SK-N-SH (cell line): ENCODE measurements at regions not wholly inside any gene's neighbourhood (a gene's known extent, or its start where the extent isn't known, plus 50 kb on each side); places are given as distances from the start of the nearest gene placed in this dataset.

Experiments
- CTCF ChIA-PET: fragments of 300-600, 350-600 bp; formaldehyde crosslinking; extraction: SDS; loops from one replicate; lab custom pipeline; 2021; lab: Yijun Ruan, JAX
- POLR2A ChIA-PET: fragments of 350-600 bp; sonication (Branson Sonifier 250); formaldehyde crosslinking; extraction: SDS; loops from one replicate; lab custom pipeline; 2020; ENCODE audit warnings: antibody characterized with exemption, inconsistent platforms; lab: Yijun Ruan, JAX
- DNase-seq: peaks from one replicate; pipeline ENCODE4 v3.0.0; 2012
- H2AFZ ChIP-seq: fragments of 200-600 bp; sonication (generic); 2 replicates; pipeline ENCODE4 v1.8.1; 2016; ENCODE audit warnings: antibody characterized with exemption, mild to moderate bottlenecking, low read depth
- H3F3A ChIP-seq: fragments of 200-600 bp; sonication (generic); replicated peaks from 2 replicates; pipeline ENCODE3; 2016; ENCODE audit warnings: antibody characterized with exemption, mild to moderate bottlenecking; ENCODE audit not compliant: insufficient read depth
- H3K27ac ChIP-seq, 2 experiments: fragments of 200-500 bp in 1 of 2; fragments of 200-600 bp in 1 of 2; sonication (Bioruptor generic) in 1 of 2; sonication (generic), shearing (Covaris generic) in 1 of 2; 2 replicates each; pipeline versions ENCODE4 v1.5.1 to v1.6.1; 2014 to 2016; ENCODE audit warnings: low read depth in 2 of 2, inconsistent platforms in 1 of 2, low read length in 1 of 2, mild to moderate bottlenecking in 1 of 2, mixed read lengths in 1 of 2
- H3K27me3 ChIP-seq: fragments of 200-600 bp; sonication (generic), shearing (Covaris generic); 2 replicates; pipeline ENCODE4 v1.6.1; 2016; ENCODE audit warnings: mixed run types; ENCODE audit not compliant: insufficient read depth
- H3K36me3 ChIP-seq, 2 experiments: fragments of 200-500 bp in 1 of 2; fragments of 200-600 bp in 1 of 2; sonication (Bioruptor generic) in 1 of 2; sonication (generic) in 1 of 2; replicated peaks in 1 of 2; 2 replicates each; pipeline versions ENCODE3 to v1.5.1; 2014 to 2016; ENCODE audit warnings: low read length in 1 of 2, mild to moderate bottlenecking in 1 of 2; ENCODE audit not compliant: insufficient read depth in 2 of 2, control insufficient read depth in 1 of 2
- H3K4me1 ChIP-seq, 2 experiments: fragments of 200-500 bp in 1 of 2; fragments of 200-600 bp in 1 of 2; sonication (Bioruptor generic) in 1 of 2; sonication (generic), shearing (Covaris generic) in 1 of 2; 2 replicates each; pipeline versions ENCODE4 v1.5.1 to v1.6.1; 2014 to 2016; ENCODE audit warnings: low read depth in 1 of 2, low read length in 1 of 2, mixed run types in 1 of 2; ENCODE audit not compliant: insufficient read depth in 2 of 2, control insufficient read depth in 1 of 2
- H3K4me2 ChIP-seq: fragments of 200-600 bp; sonication (generic), shearing (Covaris generic); 2 replicates; pipeline ENCODE4 v1.6.1; 2017; ENCODE audit warnings: mixed run types
- H3K4me3 ChIP-seq, 2 experiments: fragments of 200-500 bp in 1 of 2; fragments of 200-600 bp in 1 of 2; sonication (Bioruptor generic) in 1 of 2; sonication (generic), shearing (Covaris generic) in 1 of 2; 2 replicates each; pipeline versions ENCODE4 v1.5.1 to v1.8.1; 2014 to 2016; ENCODE audit warnings: low read depth in 2 of 2, inconsistent platforms in 1 of 2, low read length in 1 of 2, mild to moderate bottlenecking in 1 of 2, mixed read lengths in 1 of 2, moderate library complexity in 1 of 2
- H3K79me2 ChIP-seq: fragments of 200-600 bp; sonication (generic); 2 replicates; pipeline ENCODE4 v1.8.1; 2017; ENCODE audit warnings: mild to moderate bottlenecking; ENCODE audit not compliant: insufficient read depth
- H3K9ac ChIP-seq: fragments of 200-600 bp; sonication (generic); 2 replicates; pipeline ENCODE4 v1.6.1; 2017; ENCODE audit warnings: mixed run types
- H3K9me2 ChIP-seq: fragments of 200-600 bp; sonication (generic); 2 replicates; pipeline ENCODE4 v1.6.1; 2017; ENCODE audit warnings: mixed run types
- H3K9me3 ChIP-seq: fragments of 200-600 bp; sonication (generic); 2 replicates; pipeline ENCODE4 v1.6.1; 2017; ENCODE audit warnings: mixed run types, mild to moderate bottlenecking, moderate library complexity
- H4K20me1 ChIP-seq: fragments of 200-600 bp; sonication (generic); 2 replicates; pipeline ENCODE4 v1.6.1; 2017; ENCODE audit warnings: mild to moderate bottlenecking, mixed run types; ENCODE audit not compliant: insufficient read depth
- CHD2 ChIP-seq: fragments of 150-350 bp; IDR thresholded peaks from 2 replicates; pipeline ENCODE4 v1.6.1; 2018; ENCODE audit warnings: low read length; ENCODE audit not compliant: partially characterized antibody
- EZH2phosphoT487 ChIP-seq: fragments of 200-600 bp; sonication (generic); IDR thresholded peaks from 2 replicates; pipeline ENCODE4 v1.6.1; 2017; ENCODE audit warnings: low read depth, mixed run types, mild to moderate bottlenecking, antibody characterized with exemption, moderate library complexity, borderline replicate concordance
- FOSL2 ChIP-seq: IDR thresholded peaks from 2 replicates; pipeline ENCODE4 v1.4.0; 2012; ENCODE audit warnings: low read depth, mild to moderate bottlenecking, moderate library complexity, borderline replicate concordance
- FOXJ3 ChIP-seq: sonication (generic); formaldehyde crosslinking; IDR thresholded peaks from 2 replicates; pipeline ENCODE4 v1.5.1; 2020; ENCODE audit warnings: mild to moderate bottlenecking, missing genetic modification reagents
- FOXM1 ChIP-seq: IDR thresholded peaks from 2 replicates; pipeline ENCODE4 v1.4.0; 2012; ENCODE audit warnings: low read depth, mild to moderate bottlenecking
- IRF3 ChIP-seq: fragments of 150-350 bp; IDR thresholded peaks from 2 replicates; pipeline ENCODE4 v1.6.1; 2016; ENCODE audit warnings: mild to moderate bottlenecking, low read depth, low read length
- JUND ChIP-seq: IDR thresholded peaks from 2 replicates; pipeline ENCODE4 v1.4.0; 2012
- NRF1 ChIP-seq: IDR thresholded peaks from 2 replicates; pipeline ENCODE4 v1.6.1; 2012; ENCODE audit warnings: low read depth, mild to moderate bottlenecking, low read length
- PBX3 ChIP-seq: IDR thresholded peaks from 2 replicates; pipeline ENCODE4; 2012
- RAD21 ChIP-seq: IDR thresholded peaks from 2 replicates; pipeline ENCODE4 v1.6.1; 2012; ENCODE audit warnings: mild to moderate bottlenecking, low read length
- REST ChIP-seq: IDR thresholded peaks from 2 replicates; pipeline ENCODE4 v1.6.1; 2012; ENCODE audit warnings: mild to moderate bottlenecking, low read depth, low read length, moderate library complexity
- SIN3A ChIP-seq: IDR thresholded peaks from 2 replicates; pipeline ENCODE4 v1.6.1; 2012; ENCODE audit warnings: low read depth, mild to moderate bottlenecking, low read length, moderate library complexity, borderline replicate concordance
- SMC3 ChIP-seq: IDR thresholded peaks from 2 replicates; pipeline ENCODE4 v1.6.1; 2012; ENCODE audit warnings: low read depth, low read length, improper control_type of control experiment
- TAF1 ChIP-seq: IDR thresholded peaks from 2 replicates; pipeline ENCODE4 v1.6.1; 2012; ENCODE audit warnings: low read depth, mild to moderate bottlenecking, low read length, moderate library complexity, borderline replicate concordance
- USF1 ChIP-seq: IDR thresholded peaks from 2 replicates; pipeline ENCODE4 v1.4.0; 2012; ENCODE audit warnings: low read depth, borderline replicate concordance
- WGBS: methylation state at CpG from one replicate; pipeline ENCODE4 v1.1.6; 2017; ENCODE audit warnings: low lambda C conversion rate; 5-methylcytosine and 5-hydroxymethylcytosine counted together
- TF ChIP-seq, protein P1 (sequence below): IDR thresholded peaks from 2 replicates; pipeline ENCODE4 v1.4.0; 2012; ENCODE audit warnings: low read depth, borderline replicate concordance

DNA sequence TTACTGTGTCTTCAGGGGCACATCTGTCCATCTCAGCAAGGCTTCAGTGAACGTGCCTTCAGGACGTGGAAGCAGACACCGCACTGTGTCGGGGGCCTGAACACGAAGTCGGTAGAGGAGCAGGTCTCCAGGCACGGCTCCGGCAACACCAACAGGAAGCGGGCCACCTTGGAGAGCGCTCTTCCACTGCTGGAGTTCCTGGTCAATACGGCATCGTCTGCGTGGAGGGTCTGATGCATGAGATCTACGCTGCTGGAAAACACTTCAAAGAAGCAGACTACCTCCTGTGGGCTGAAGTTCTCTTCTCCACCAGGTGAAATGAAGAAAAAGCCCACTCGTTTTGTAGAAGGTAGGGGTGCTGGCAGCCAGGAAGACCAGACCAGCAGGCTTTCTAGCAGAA lies 69.3 kb upstream of the SLCO4A1 start:
- no peaks in the 10 kb centered on the region for H3K36me3 ChIP-seq
- no peak for TF ChIP-seq JUND
- peak; percentile 75 for TF ChIP-seq REST
- no peaks in the 10 kb centered on the region for H3K4me1 ChIP-seq
- H2AFZ ChIP-seq, result no peak overlapping the region
- H3K9me2 ChIP-seq, result no peaks in the 10 kb centered on the region
- POLR2A ChIA-PET, result no interaction called here
- H3K4me2 ChIP-seq, result no peak overlapping the region
- no peak for DNase-seq
- H3K79me2 ChIP-seq, result no peaks in the 10 kb centered on the region
- H3K9me3 ChIP-seq, result no peaks in the 10 kb centered on the region
- H4K20me1 ChIP-seq, result no peaks in the 10 kb centered on the region
- H3F3A ChIP-seq, result no peaks in the 10 kb centered on the region
- H3K27me3 ChIP-seq, result peaks cover 8% of the 10 kb centered on the region
- H3K27ac ChIP-seq, result no peak overlapping the region
- CTCF ChIA-PET, result interaction anchor here (0.8 to 2.1 kb wide), 2 partner anchors 44 to 138 kb away, joined by 3 to 8 read pairs; no protein-coding TSS in a partner anchor
- no peak overlapping the region for H3K4me3 ChIP-seq
- WGBS, result 25% methylated on average over 2 of the region's 15 CpGs
- no peak overlapping the region for H3K9ac ChIP-seq

- CTCF ChIA-PET, result no interaction called here
- Histone ChIP-seq H3K4me3 (no peak overlapping the region), H3K4me2 (no peak overlapping the region), H3K27ac (no peak overlapping the region), H3K36me3 (no peaks in the 10 kb centered on the region), H3K4me1 (no peaks in the 10 kb centered on the region), H3K9me2 (no peaks in the 10 kb centered on the region), H3K9ac (no peak overlapping the region), H4K20me1 (no peaks in the 10 kb centered on the region), H3K79me2 (no peaks in the 10 kb centered on the region), H2AFZ (no peak overlapping the region), H3K27me3 (peaks cover 8% of the 10 kb centered on the region), H3F3A (no peaks in the 10 kb centered on the region), H3K9me3 (no peaks in the 10 kb centered on the region)
- POLR2A ChIA-PET, result no interaction called here
- WGBS, result 0% methylated on average over 3 of the region's 3 CpGs
- no peak for TF ChIP-seq RAD21
- no peak for TF ChIP-seq FOXJ3 (CRISPR knock-in tag)
- TF ChIP-seq NRF1, result no peak
- no peak for TF ChIP-seq TAF1
- TF ChIP-seq, protein P1, sequence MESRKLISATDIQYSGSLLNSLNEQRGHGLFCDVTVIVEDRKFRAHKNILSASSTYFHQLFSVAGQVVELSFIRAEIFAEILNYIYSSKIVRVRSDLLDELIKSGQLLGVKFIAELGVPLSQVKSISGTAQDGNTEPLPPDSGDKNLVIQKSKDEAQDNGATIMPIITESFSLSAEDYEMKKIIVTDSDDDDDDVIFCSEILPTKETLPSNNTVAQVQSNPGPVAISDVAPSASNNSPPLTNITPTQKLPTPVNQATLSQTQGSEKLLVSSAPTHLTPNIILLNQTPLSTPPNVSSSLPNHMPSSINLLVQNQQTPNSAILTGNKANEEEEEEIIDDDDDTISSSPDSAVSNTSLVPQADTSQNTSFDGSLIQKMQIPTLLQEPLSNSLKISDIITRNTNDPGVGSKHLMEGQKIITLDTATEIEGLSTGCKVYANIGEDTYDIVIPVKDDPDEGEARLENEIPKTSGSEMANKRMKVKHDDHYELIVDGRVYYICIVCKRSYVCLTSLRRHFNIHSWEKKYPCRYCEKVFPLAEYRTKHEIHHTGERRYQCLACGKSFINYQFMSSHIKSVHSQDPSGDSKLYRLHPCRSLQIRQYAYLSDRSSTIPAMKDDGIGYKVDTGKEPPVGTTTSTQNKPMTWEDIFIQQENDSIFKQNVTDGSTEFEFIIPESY, result no peak
- no peak for TF ChIP-seq CHD2
- no peak for TF ChIP-seq SMC3
- TF ChIP-seq FOXM1, result no peak
- TF ChIP-seq FOSL2, result no peak
- no peak for TF ChIP-seq USF1
- TF ChIP-seq IRF3, result no peak
- TF ChIP-seq PBX3, result no peak
- no peak for TF ChIP-seq EZH2phosphoT487
- no peak for TF ChIP-seq SIN3A
- no peak for DNase-seq
These were observed 68.5 kb upstream of the SLCO4A1 start for GRCh38 chr20:62573817-62574216.
